ENCODE measurements at regions not wholly inside any gene's neighbourhood (a gene's known extent, or its start where the extent isn't known, plus 50 kb on each side); places are given as distances from the start of the nearest gene placed in this dataset.

GRCh38 chr4:146032234-146032860 is 93.7 kb upstream of the ZNF827 start:
- TF ChIP-seq SMAD3 (CRISPR knock-in tag; IDR thresholded peaks at IDR 0.05; ENCODE audit: borderline replicate concordance) (no peak), FOXP1 (CRISPR knock-in tag; IDR thresholded peaks at IDR 0.05; ENCODE audit: borderline replicate concordance) (no peak), AR (CRISPR knock-in tag; IDR thresholded peaks at IDR 0.05) (no peak), ZNF317 (CRISPR knock-in tag; IDR thresholded peaks at IDR 0.05; ENCODE audit: borderline replicate concordance, low read depth) (no peak), ATF2 (CRISPR knock-in tag; IDR thresholded peaks at IDR 0.05; ENCODE audit: borderline replicate concordance, low read depth) (no peak), ESRRA (CRISPR knock-in tag; IDR thresholded peaks at IDR 0.05; ENCODE audit: borderline replicate concordance) (no peak)
- TF ChIP-seq, protein P1, sequence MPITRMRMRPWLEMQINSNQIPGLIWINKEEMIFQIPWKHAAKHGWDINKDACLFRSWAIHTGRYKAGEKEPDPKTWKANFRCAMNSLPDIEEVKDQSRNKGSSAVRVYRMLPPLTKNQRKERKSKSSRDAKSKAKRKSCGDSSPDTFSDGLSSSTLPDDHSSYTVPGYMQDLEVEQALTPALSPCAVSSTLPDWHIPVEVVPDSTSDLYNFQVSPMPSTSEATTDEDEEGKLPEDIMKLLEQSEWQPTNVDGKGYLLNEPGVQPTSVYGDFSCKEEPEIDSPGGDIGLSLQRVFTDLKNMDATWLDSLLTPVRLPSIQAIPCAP (CRISPR knock-in tag; IDR thresholded peaks at IDR 0.05) = no peak
- TF ChIP-seq, protein P2, sequence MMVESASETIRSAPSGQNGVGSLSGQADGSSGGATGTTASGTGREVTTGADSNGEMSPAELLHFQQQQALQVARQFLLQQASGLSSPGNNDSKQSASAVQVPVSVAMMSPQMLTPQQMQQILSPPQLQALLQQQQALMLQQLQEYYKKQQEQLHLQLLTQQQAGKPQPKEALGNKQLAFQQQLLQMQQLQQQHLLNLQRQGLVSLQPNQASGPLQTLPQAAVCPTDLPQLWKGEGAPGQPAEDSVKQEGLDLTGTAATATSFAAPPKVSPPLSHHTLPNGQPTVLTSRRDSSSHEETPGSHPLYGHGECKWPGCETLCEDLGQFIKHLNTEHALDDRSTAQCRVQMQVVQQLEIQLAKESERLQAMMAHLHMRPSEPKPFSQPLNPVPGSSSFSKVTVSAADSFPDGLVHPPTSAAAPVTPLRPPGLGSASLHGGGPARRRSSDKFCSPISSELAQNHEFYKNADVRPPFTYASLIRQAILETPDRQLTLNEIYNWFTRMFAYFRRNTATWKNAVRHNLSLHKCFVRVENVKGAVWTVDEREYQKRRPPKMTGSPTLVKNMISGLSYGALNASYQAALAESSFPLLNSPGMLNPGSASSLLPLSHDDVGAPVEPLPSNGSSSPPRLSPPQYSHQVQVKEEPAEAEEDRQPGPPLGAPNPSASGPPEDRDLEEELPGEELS (CRISPR knock-in tag; IDR thresholded peaks at IDR 0.05) = no peak
- TF ChIP-seq, protein P3, sequence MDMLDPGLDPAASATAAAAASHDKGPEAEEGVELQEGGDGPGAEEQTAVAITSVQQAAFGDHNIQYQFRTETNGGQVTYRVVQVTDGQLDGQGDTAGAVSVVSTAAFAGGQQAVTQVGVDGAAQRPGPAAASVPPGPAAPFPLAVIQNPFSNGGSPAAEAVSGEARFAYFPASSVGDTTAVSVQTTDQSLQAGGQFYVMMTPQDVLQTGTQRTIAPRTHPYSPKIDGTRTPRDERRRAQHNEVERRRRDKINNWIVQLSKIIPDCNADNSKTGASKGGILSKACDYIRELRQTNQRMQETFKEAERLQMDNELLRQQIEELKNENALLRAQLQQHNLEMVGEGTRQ (CRISPR knock-in tag; IDR thresholded peaks at IDR 0.05) = no peak

All from WTC11 (cell line).